Suprapubic skin (tissue), 4 donors: ENCODE measurements at regions not wholly inside any gene's neighbourhood (a gene's known extent, or its start where the extent isn't known, plus 50 kb on each side); places are given as distances from the start of the nearest gene placed in this dataset.

Experiments
- CTCF ChIP-seq, 2 donors: fragments of 200-600 bp in 1 of 2; fragments of 450-650 bp in 1 of 2; sonication (generic) in 1 of 2; IDR thresholded peaks; one replicate each; pipeline ENCODE4 v1.5.1; 2016 to 2019; ENCODE audit warnings: antibody characterized with exemption in 2 of 2, mild to moderate bottlenecking in 1 of 2, moderate library complexity in 1 of 2
- EP300 ChIP-seq: sonication (generic); formaldehyde crosslinking; IDR thresholded peaks from one replicate; pipeline ENCODE4 v1.6.1; 2017; ENCODE audit warnings: antibody characterized with exemption
- POLR2A ChIP-seq, 2 donors: fragments of 450-650 bp; IDR thresholded peaks; one replicate each; pipeline ENCODE4 v1.6.1; 2017; ENCODE audit warnings: antibody characterized with exemption in 2 of 2, mild to moderate bottlenecking in 2 of 2, moderate library complexity in 2 of 2
- POLR2AphosphoS5 ChIP-seq, 3 donors: sonication (generic); formaldehyde crosslinking; IDR thresholded peaks; one replicate each; pipeline ENCODE4 v1.6.1; 2017; ENCODE audit warnings: antibody characterized with exemption in 3 of 3

- TF ChIP-seq CTCF (IDR thresholded peaks at IDR 0.05) (no peak), POLR2AphosphoS5 (IDR thresholded peaks at IDR 0.05) (no peak), EP300 (no peak), POLR2A (IDR thresholded peaks at IDR 0.05) (no peak)
Measured at GRCh38 chr9:86459191-86459590, 105.0 kb upstream of the TUT7 start.
